Fibroblast of skin of back (primary cell): ENCODE measurements at regions not wholly inside any gene's neighbourhood (a gene's known extent, or its start where the extent isn't known, plus 50 kb on each side); places are given as distances from the start of the nearest gene placed in this dataset.

ENCODE experiments used
- DNase-seq: peaks from one replicate; pipeline ENCODE4 v3.0.0-alpha.2; 2013

DNA sequence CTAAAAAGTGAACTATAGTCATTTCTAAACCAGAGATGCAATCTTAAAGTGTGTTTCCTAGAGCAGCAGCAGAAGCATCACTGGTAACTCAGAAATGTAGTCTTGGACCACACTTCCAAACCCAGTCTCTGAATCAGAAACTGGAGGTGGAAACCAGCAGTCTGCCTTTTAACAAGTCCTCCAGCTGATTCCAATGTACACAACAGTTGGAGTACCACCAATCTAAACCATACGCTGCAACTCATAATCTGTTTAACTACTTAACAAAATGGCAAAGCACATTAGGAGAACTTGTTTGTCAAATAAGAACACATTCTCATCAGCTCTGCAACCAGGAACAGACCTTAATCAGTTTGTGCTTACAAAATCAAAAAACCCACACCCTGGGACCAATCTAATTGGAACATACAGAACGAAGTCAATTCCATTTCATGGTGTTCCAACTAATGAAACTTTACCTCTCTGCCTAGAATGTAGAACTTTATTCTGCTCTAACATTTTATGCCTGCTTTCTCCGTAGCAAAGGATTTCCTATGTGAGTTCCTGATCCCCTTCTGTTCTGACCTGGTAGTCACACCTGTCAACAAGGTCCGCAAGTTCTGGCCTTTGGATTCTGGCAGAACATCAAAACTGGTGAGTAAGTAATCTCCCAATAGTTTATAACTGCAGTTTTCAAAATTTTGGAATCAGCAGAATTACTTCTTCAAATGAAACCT, 390.4 kb downstream of the HTR1B start:
- DNase-seq, result no peak

GRCh38 chr6:77063494-77063893, 399.8 kb downstream of the HTR1B start:
- DNase-seq, result no peak

DNA sequence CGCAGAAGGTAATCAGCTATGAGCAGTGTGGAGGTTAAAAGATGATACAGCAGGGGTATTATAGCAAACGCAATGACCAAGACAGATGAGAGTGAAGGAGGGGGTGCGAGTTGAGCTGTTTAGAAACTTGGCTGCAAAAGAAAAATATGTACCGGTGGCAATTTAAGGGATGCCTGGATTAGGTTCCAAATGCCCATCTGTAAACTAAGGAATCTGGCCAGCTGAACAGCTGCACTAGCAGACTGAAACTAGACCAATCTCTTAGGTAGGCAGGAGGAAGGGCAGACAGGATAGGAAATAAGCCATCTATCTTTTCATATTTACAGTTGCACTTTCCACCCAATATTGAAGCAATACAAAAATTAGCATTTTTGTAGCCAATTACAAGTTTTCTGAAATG, 407.6 kb downstream of the HTR1B start:
- no peak for DNase-seq

DNA sequence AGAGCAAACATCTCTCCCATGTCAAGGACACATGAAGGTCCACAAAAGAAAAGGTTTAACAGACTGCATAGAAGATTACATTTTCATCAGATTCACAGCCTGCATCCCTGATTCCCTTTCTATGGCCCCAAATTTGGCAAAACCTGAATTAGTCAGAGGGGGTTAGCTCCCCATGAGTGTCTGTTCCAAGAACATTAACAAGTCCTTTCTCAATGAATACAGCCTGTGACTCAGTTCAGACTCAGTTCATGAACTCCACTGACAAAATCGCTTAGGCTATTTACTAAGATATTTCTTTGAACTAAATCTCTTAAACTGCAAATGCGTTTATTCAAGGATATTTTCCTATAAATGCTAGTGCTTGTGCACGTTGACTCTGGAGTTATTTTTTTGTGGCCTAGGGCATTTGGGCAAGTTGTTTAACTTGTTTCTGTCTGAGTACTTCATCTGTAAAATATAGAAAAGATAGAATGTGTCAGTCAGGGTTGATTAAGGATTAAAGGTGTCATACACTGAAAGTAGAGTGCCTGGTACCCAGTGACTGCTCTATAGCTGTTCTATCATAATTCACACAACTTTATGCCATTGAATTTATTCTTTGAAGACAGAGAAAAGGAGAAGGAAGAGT, 422.6 kb downstream of the HTR1B start:
- peak; percentile 16 for DNase-seq

DNA sequence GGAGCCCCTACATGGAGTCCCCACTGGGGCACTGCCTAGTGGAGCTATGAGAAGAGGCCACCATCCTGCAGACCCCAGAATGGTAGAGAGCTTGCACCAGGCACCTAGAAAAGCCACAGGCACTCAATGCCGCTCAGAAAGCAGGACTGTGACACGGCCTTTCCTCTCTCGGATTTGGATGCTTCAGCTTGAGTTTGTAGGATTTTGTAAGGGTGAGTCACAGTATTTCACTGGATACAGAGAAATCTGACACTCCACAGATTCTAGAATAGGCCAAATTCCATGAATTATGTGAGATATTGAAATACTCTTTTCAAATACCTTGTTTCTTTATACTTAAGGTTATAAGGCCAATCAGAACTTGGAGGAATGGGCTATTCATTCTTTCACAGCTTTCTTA, 424.5 kb downstream of the HTR1B start:
- DNase-seq, result peak; percentile 80

GRCh38 chr6:77037439-77037838, 425.9 kb downstream of the HTR1B start:
- DNase-seq, result no peak

GRCh38 chr6:77036400-77036799, 426.9 kb downstream of the HTR1B start:
- no peak for DNase-seq

DNA sequence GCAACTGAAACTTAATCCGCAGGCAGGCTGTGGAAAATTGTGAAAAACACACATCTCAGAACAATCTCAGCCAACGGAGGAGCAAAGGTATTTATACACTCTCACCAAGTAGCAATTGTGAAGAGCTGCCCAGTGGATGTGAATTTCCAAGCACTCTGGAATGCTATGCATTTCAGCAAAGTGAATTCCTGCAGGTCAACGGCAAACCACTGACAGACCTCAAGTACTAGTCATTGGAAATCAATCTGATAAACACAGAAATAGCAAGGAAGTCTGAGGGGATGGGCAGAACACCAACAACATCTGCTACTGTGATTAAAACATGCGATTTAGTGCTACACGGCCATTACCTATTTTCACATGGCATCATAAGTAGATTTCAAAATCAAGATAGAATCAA, 429.1 kb downstream of the HTR1B start:
- peak; percentile 96 for DNase-seq

- peak; percentile 62 for DNase-seq
Measured at GRCh38 chr6:77030929-77031674, 432.2 kb downstream of the HTR1B start.

DNA sequence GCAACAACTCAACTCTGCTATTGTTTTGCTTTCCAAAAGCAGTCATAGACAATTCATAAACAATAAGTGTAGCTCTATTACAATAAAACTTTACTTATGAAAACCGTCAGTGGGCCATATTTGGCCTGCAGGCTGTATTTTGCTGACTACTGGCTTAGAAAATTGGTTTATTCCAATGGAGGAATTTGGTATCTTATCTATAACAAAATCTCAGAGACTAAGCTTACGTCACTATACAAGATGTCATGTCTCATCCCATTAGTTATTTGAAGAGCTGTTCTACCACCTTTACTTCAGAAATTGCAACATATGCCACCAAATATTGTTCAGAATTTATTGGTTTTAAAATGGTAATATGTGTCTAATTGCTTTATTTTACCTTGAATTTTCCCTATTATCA, 436.9 kb downstream of the HTR1B start:
- DNase-seq, result no peak

DNA sequence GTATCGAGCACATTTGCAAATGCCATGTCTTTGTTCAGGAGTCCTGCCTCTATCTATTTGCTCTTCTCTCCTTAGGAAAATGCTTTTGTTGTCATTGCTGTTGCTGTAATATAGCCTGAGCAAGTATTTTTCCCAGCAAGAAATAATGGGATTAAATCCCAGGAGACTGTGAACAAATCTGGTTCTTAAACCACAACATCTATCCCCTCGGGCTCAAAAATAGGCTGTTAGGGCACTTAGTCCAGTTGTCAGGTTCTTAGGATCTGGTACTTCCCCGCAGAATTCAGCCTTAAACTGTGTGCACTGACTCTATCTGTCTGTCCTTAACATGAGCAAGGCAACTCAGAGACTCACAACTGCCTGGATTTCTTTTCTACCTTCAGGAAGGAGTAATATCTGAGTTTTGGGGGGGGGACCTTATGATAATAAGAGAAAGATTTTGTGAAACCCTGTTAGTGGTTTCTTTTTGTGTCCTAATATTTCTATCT, 437.5 kb downstream of the HTR1B start:
- DNase-seq, result no peak

GRCh38 chr6:77021778-77022177, 441.5 kb downstream of the HTR1B start:
- no peak for DNase-seq

- DNase-seq, result no peak
Measured at GRCh38 chr6:77021232-77021631, 442.1 kb downstream of the HTR1B start.

- peak; percentile 12 for DNase-seq
Measured at GRCh38 chr6:77019081-77019480, 444.2 kb downstream of the HTR1B start.

DNA sequence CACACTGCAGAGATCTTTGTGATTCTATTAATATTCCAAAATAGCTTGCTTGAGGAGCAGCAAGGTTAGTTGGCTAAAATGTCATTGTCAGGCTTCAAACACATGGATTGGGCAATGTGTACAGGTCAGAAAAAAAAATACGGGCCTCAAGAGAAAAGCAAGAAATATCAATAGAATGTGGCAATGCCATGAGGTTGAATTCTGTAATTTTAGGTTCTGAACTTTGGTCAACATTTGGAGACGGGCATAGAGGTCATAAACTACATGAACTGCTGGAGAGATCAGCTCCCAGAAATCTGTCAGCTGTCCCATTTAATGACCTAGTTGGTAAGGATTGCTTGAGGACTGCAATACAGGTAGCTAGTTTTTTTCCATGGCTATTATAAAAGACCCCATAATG, 445.8 kb downstream of the HTR1B start:
- no peak for DNase-seq

- DNase-seq, result peak; percentile 58
Measured at GRCh38 chr6:77015350-77015749, 447.9 kb downstream of the HTR1B start.

- DNase-seq, result no peak
Measured at GRCh38 chr6:77011929-77012545, 451.3 kb downstream of the HTR1B start.

GRCh38 chr6:77010931-77011542, 452.3 kb downstream of the HTR1B start:
- no peak for DNase-seq

DNA sequence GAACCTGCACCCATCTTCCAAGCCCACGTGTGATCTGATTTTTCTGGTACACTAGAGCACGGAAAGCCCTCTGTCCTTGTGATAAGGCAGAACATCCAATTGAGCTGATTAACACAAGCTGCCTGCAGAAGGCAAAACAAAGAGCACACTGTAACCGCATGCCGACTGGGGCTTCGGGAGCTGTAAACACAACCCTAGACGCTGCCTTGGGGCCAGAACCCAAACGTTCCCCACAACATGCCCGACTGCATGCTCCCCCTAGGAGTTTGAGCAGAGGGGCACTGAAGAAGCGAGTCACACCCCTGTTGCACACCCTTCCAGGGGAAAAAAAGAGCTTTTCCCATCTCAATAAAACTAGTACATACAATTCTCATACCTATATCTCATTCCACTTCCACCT, 470.7 kb downstream of the HTR1B start:
- DNase-seq, result no peak

DNA sequence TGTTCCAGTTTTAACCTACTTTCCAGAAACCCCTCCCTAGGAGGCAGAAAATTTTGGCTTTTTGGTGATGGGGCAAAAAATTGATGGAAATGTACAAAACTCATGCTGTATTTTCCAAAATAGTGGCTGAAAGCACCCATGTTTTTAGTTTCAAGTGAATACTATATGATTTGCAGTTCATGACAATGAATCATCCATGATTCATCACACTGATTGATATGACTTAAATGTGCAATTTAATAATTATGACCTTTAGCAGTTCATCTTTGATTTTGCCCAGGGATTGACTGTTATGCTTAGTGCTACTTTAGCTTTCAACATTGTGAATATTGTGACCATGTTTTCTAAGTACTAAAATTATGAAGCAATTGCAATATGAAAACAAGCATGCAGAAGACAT, 478.7 kb downstream of the HTR1B start:
- peak; percentile 22 for DNase-seq

DNA sequence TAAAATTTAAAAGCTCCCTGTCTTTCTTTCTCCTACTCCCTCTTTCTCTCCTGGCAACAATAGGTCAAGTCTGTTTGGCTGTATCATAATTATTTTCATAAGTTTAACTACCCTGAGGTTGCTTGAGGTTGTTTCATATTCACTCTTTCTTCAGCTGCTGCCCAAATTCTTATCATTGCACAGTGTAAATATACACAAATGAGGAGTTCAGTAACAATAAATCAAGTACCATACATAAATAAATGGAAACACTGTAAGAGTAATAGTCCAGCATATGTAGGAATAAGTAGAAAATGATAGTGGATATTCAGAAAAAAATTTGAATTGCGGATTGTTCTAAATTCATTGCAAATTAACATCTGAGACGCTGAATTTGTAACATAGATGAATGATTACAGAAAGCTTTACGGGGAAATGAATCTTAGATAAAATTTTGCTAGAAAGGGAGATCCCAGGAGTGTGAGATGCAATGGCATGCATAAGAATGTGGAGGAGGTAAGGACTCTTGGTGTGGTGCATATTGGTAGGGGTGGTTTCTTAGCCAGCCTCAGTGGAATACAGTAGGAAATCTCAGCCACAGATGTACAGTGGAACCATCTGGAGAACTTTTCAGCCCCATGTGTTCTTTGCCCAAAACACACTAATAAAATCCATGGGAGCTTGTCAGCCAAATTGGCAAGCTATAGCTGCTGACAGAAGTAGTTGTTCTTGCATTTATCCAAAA, 480.7 kb downstream of the HTR1B start:
- no peak for DNase-seq

DNA sequence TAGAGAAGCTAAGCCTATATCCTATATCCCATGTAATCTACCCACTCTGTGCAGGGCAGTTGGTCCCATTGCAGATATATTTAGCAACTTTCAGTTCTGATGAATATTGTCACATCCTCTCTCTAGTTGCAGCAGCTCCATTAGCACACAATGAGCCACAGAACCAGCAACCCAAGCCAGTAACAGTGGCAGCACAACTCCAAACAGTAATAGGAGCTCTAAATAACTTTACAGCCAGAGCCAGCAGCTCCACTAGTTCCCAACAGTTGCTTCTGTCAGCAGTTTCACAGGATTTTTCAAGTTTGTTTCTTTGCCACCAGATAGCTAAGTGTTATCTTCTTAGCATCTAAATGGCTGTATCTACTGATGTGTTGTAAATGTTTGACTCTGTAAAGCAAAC, 490.8 kb downstream of the HTR1B start:
- DNase-seq, result no peak
